Nephron progenitor cell (in vitro differentiated cells): ENCODE measurements at regions not wholly inside any gene's neighbourhood (a gene's known extent, or its start where the extent isn't known, plus 50 kb on each side); places are given as distances from the start of the nearest gene placed in this dataset.
"Not testable (repeated sequence)": the region's sequence is repeated elsewhere in the genome, so short reads cannot be mapped to it uniquely, and the experiment has no call there.

Source experiments
- DNase-seq: peaks from one replicate; pipeline ENCODE4 v3.0.0; 2021
- H3K27ac Mint-ChIP-seq: 2 replicates; pipeline ENCODE4 v1.8.0; 2021; ENCODE audit warnings: mild to moderate bottlenecking, moderate library complexity, mixed read lengths
- H3K27me3 Mint-ChIP-seq: 2 replicates; pipeline ENCODE4 v1.8.0; 2021; ENCODE audit warnings: mild to moderate bottlenecking, low read depth, mixed read lengths; ENCODE audit not compliant: poor library complexity
- H3K36me3 Mint-ChIP-seq: 2 replicates; pipeline ENCODE4 v1.8.0; 2021; ENCODE audit warnings: low read depth, mixed read lengths
- H3K4me1 Mint-ChIP-seq: 2 replicates; pipeline ENCODE4 v1.8.0; 2021; ENCODE audit warnings: mixed read lengths
- H3K4me3 Mint-ChIP-seq: 2 replicates; pipeline ENCODE4 v1.8.0; 2021; ENCODE audit warnings: mild to moderate bottlenecking, moderate library complexity, mixed read lengths
- H3K9me3 Mint-ChIP-seq: 2 replicates; pipeline ENCODE4 v1.8.0; 2021; ENCODE audit warnings: mild to moderate bottlenecking, moderate library complexity, mixed read lengths
- TF ChIP-seq, protein P1 (sequence below): fragments of 200-600 bp; sonication (generic); IDR thresholded peaks from 2 replicates; pipeline ENCODE4 v1.5.0; 2021; ENCODE audit warnings: antibody characterized with exemption

DNA sequence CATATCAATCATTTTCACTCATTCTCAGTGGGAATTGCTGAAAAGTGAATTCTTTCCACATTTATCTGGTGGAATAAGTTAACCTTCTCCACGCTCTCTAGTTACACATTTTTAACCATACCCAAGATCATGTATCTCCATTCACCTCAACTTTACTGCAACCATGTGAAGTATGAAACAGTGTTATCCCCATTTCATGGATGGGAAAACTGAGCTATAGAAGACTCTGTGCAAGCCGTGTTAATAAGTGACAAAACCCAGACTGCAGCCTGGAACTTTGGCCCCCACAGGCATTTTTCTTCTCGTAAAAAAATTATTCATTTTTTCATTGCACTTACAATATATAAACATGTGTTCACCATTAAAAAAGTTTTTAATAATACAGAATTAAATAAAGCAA is 82.4 kb upstream of the CCND2 start:
- Mint-ChIP-seq H3K9me3 (no peaks in the 10 kb centered on the region), H3K27me3 (peaks cover 8% of the 10 kb centered on the region), H3K36me3 (no peaks in the 10 kb centered on the region)

DNA sequence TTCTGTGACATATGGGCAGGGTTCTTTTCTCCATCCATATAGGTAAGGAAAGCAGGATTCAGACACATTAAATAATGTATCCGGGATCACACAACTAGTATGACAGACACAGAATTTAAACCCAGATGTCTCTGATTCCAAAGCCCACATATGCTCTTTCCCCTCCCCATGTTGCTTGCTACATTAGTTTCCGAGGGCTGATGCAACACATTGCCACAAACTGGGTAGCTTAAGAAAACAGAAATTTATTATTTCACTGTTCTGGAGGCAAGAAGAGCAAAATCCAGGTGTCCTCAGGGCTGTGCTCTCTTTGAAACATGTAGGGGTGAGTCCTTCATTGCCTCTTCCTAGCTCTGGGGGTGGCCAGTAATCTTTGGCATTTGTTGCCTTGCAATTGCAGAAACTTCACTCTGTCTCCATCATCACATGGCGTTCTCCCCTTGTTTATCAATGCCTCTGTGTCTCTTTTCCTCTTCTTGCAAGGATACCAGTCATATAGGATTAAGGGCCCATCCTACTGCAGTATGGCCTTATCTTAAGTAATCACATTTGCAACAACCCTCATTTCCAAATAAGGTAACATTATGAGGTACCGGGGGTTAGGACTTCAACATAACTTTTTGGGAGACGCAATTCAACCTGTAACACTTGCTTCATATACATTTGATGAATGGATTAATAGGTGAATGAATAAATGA is 83.0 kb upstream of the CCND2 start:
- Mint-ChIP-seq H3K4me1 (peaks cover 43% of the 10 kb centered on the region), H3K36me3 (no peaks in the 10 kb centered on the region), H3K27me3 (peaks cover 5% of the 10 kb centered on the region), H3K4me3 (no peak overlapping the region), H3K27ac (no peak overlapping the region), H3K9me3 (no peaks in the 10 kb centered on the region)
- TF ChIP-seq, protein P1, sequence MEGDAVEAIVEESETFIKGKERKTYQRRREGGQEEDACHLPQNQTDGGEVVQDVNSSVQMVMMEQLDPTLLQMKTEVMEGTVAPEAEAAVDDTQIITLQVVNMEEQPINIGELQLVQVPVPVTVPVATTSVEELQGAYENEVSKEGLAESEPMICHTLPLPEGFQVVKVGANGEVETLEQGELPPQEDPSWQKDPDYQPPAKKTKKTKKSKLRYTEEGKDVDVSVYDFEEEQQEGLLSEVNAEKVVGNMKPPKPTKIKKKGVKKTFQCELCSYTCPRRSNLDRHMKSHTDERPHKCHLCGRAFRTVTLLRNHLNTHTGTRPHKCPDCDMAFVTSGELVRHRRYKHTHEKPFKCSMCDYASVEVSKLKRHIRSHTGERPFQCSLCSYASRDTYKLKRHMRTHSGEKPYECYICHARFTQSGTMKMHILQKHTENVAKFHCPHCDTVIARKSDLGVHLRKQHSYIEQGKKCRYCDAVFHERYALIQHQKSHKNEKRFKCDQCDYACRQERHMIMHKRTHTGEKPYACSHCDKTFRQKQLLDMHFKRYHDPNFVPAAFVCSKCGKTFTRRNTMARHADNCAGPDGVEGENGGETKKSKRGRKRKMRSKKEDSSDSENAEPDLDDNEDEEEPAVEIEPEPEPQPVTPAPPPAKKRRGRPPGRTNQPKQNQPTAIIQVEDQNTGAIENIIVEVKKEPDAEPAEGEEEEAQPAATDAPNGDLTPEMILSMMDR: no peak
- no peak for DNase-seq

More for the DNA sequence above, 82.4 kb upstream of the CCND2 start:
- H3K4me1 Mint-ChIP-seq: peaks cover 47% of the 10 kb centered on the region
- TF ChIP-seq, protein P1: no peak
- H3K4me3 Mint-ChIP-seq: no peak overlapping the region
- no peak for DNase-seq
- no peak overlapping the region for H3K27ac Mint-ChIP-seq

DNA sequence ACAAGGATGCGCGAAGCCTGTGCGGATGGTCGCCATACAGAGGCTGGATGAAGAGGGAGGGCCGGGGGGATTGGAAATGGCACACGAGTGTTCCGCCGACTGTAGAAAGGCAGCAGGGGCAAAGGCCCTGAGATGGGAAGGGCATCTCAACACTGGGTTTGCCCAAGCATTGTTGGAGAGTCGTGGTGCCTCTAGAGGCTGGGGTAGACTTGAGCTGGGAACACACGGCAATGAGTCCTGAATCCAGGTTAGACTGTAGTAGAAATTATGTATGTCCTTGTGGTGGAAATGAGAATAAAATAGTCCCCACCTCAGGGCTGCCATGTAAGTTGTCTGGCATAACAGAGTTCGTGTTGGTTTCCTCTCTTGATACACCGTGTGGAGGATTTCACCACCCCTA is 83.8 kb upstream of the CCND2 start:
- Mint-ChIP-seq H3K27ac (no peak overlapping the region), H3K36me3 (no peaks in the 10 kb centered on the region), H3K4me1 (peaks cover 39% of the 10 kb centered on the region), H3K4me3 (no peak overlapping the region), H3K9me3 (no peaks in the 10 kb centered on the region), H3K27me3 (peaks cover 2% of the 10 kb centered on the region)
- DNase-seq: no peak
- TF ChIP-seq, protein P1: no peak

DNA sequence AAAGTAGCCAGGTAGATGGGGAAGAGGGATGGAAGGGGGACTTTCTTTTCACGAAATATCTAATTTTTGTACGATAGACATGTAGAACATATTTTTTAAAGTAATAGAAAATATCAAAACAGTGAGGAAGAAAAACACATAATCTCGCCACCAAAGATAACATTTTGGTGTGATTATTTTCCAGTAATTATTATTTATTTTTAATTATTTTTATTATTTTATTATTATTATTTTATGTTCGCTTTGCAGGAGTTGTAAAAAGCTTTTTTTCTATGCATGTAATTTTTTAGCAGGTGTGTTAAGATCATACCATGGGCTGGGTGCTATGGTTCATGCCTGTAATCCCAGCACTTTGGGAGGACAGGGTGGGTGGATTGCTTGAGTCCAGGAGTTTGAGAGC is 85.6 kb upstream of the CCND2 start:
- Mint-ChIP-seq H3K4me1 (peaks cover 28% of the 10 kb centered on the region), H3K27me3 (peaks cover 6% of the 10 kb centered on the region), H3K36me3 (no peaks in the 10 kb centered on the region), H3K4me3 (no peak overlapping the region), H3K27ac (no peak overlapping the region), H3K9me3 (peaks cover 9% of the 10 kb centered on the region)
- TF ChIP-seq, protein P1: no peak
- no peak for DNase-seq

DNA sequence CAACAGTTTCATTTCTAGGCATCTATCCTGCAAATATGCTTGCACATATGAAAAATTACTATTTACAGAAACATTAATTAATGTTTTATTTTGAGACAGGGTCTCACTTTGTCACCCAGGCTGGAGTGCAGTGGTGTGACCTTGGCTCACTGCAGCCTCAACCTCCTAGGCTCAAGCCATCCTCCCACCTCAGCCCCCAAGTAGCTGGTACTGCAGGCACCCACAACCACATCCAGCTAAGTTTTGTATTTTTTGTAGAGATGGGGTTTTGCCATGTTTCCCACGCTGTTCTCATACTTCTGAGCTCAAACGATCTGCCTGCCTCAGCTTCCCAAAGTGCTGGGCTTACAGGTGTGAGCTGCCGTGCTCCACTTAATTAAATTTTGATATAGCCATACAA is 86.2 kb upstream of the CCND2 start:
- not testable (repeated sequence) for H3K27ac Mint-ChIP-seq, DNase-seq, H3K36me3 Mint-ChIP-seq, H3K4me3 Mint-ChIP-seq, H3K27me3 Mint-ChIP-seq
- H3K9me3 Mint-ChIP-seq: peaks cover 13% of the 10 kb centered on the region
- H3K4me1 Mint-ChIP-seq: peaks cover 25% of the 10 kb centered on the region

DNA sequence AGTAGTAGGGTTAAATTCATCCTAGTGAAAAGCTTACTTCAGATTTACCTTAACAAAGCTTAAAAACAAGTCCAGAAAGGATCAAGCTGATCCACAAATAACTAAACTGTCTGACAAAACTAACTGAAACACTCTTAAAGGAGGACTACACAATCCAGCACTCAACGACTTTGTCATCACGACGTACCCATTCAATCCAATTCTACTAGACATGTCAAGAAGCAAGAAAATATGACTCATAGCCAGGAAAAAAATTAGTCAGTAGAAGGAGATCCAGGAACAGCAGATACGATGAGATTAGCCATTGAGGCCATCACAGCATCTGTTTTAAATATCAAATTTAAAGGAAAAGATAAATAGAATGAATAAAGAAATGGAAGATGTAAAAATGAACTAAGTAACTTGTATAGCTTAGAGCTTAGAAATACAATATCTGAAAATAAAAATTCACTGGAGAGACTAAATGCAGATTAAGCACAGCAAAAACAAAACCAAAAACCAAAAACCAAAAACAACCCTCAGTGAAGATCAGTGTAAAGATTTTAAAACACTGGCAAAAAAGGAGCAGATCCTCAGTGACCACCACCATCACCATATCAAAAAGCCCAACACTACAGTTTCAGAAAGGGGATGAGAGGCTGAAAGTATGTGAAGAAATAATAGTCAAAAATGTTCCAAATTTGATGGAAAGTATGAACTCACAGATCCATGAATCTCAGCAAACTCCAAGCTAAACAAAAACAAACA is 95.0 kb upstream of the CCND2 start:
- no peaks in the 10 kb centered on the region for H3K36me3 Mint-ChIP-seq
- H3K4me1 Mint-ChIP-seq: no peaks in the 10 kb centered on the region
- TF ChIP-seq, protein P1: no peak
- H3K9me3 Mint-ChIP-seq: peaks cover 14% of the 10 kb centered on the region
- peaks cover 3% of the 10 kb centered on the region for H3K27me3 Mint-ChIP-seq
- no peak overlapping the region for H3K4me3 Mint-ChIP-seq
- no peak overlapping the region for H3K27ac Mint-ChIP-seq
- no peak for DNase-seq
